H1 (cell line): ENCODE measurements at regions not wholly inside any gene's neighbourhood (a gene's known extent, or its start where the extent isn't known, plus 50 kb on each side); places are given as distances from the start of the nearest gene placed in this dataset.

Experiments used
- CTCF ChIA-PET: fragments of 300-600 bp; sonication (Branson Sonifier 250); formaldehyde crosslinking; loops from one replicate; lab custom pipeline; 2021; ENCODE audit not compliant: partially characterized antibody; lab: Charles Lee
- POLR2A ChIA-PET: fragments of 300-600 bp; sonication (Branson Sonifier 250); formaldehyde crosslinking; loops from one replicate; lab custom pipeline; 2021; ENCODE audit warnings: inconsistent platforms; ENCODE audit not compliant: partially characterized antibody; lab: Charles Lee
- DNase-seq, 2 experiments: peaks; one replicate each; pipeline versions ENCODE4 v3.0.0 to v3.0.0-alpha.2; 2010 to 2022; ENCODE audit warnings: low spot score in 2 of 2, low read depth in 1 of 2, mixed read lengths in 1 of 2
- FAIRE-seq: peaks from 2 replicates; lab custom pipeline; 2011; peaks lifted over from hg19 to GRCh38; lab: Jason Lieb, UNC
- H2AFZ ChIP-seq: 2 replicates; pipeline ENCODE4 v1.8.1; 2012; ENCODE audit warnings: low read length, inconsistent platforms
- H2AK5ac ChIP-seq: 2 replicates; pipeline ENCODE4 v1.6.1; 2013; ENCODE audit warnings: low read depth, low read length
- H2BK120ac ChIP-seq: replicated peaks from 2 replicates; pipeline ENCODE3; 2013; ENCODE audit warnings: low read depth, low read length, inconsistent platforms
- H2BK12ac ChIP-seq: 2 replicates; pipeline ENCODE4 v1.6.1; 2013; ENCODE audit warnings: low read depth, low read length
- H2BK15ac ChIP-seq: 2 replicates; pipeline ENCODE4 v1.6.1; 2013; ENCODE audit warnings: low read length
- H2BK20ac ChIP-seq: 2 replicates; pipeline ENCODE4 v1.6.1; 2013; ENCODE audit warnings: low read length
- H2BK5ac ChIP-seq: 2 replicates; pipeline ENCODE4 v1.6.1; 2013; ENCODE audit warnings: low read depth, low read length
- H3K14ac ChIP-seq: 2 replicates; pipeline ENCODE4 v1.6.1; 2013; ENCODE audit warnings: inconsistent platforms; ENCODE audit not compliant: insufficient read length
- H3K18ac ChIP-seq: 2 replicates; pipeline ENCODE4 v1.6.1; 2013; ENCODE audit warnings: low read length; ENCODE audit errors: extremely low read depth
- H3K23ac ChIP-seq: 2 replicates; pipeline ENCODE4 v1.6.1; 2013; ENCODE audit warnings: inconsistent platforms; ENCODE audit not compliant: insufficient read length
- H3K23me2 ChIP-seq: 2 replicates; pipeline ENCODE4 v1.6.1; 2013; ENCODE audit warnings: low read depth, low read length
- H3K27ac ChIP-seq: 2 replicates; pipeline ENCODE4 v1.6.1; 2011; ENCODE audit warnings: low read depth, low read length, inconsistent platforms
- H3K27me3 ChIP-seq, 4 experiments: replicated peaks in 1 of 4; 1 replicate in 1 of 4; 2 replicates in 3 of 4; pipeline versions ENCODE4 v1.6.1 to v1.8.1; 2011 to 2013; ENCODE audit warnings: low read length in 3 of 4, mild to moderate bottlenecking in 3 of 4, inconsistent platforms in 2 of 4, mixed read lengths in 2 of 4, moderate library complexity in 1 of 4; ENCODE audit not compliant: control insufficient read depth in 3 of 4, insufficient read depth in 3 of 4; ENCODE audit errors: extremely low read depth in 1 of 4
- H3K36me3 ChIP-seq, 4 experiments: 2 replicates each; pipeline versions ENCODE4 v1.6.1 to v1.8.1; 2011 to 2013; ENCODE audit warnings: mild to moderate bottlenecking in 4 of 4, low read length in 3 of 4, moderate library complexity in 2 of 4, control low read depth in 1 of 4, inconsistent platforms in 1 of 4; ENCODE audit not compliant: insufficient read depth in 4 of 4, control insufficient read depth in 2 of 4
- H3K4ac ChIP-seq: replicated peaks from 2 replicates; pipeline ENCODE3; 2013; ENCODE audit warnings: low read length, low read depth, mixed read lengths, inconsistent platforms; ENCODE audit not compliant: insufficient read length
- H3K4me1 ChIP-seq, 4 experiments: replicated peaks in 1 of 4; 1 replicate in 1 of 4; 2 replicates in 3 of 4; pipeline versions ENCODE4 v1.6.1 to v1.8.1; 2011 to 2013; ENCODE audit warnings: low read length in 3 of 4, inconsistent platforms in 2 of 4, mixed read lengths in 1 of 4; ENCODE audit not compliant: insufficient read depth in 4 of 4, control insufficient read depth in 3 of 4
- H3K4me2 ChIP-seq, 2 experiments: 2 replicates each; pipeline versions ENCODE4 v1.6.1 to v1.8.1; 2011 to 2013; ENCODE audit warnings: low read depth in 2 of 2, low read length in 2 of 2, control low read depth in 1 of 2, inconsistent platforms in 1 of 2, mild to moderate bottlenecking in 1 of 2; ENCODE audit not compliant: insufficient read depth in 1 of 2
- H3K4me3 ChIP-seq, 4 experiments: fragments of 200-600, 300-600 bp in 1 of 4; sonication (generic), shearing (Covaris generic), sonication (Bioruptor Twin) in 1 of 4; 2 replicates each; pipeline versions ENCODE4 v1.5.1 to v1.8.1; 2011 to 2016; ENCODE audit warnings: low read length in 4 of 4, low read depth in 3 of 4, control low read depth in 2 of 4, inconsistent platforms in 2 of 4, mild to moderate bottlenecking in 2 of 4, mixed read lengths in 1 of 4, moderate library complexity in 1 of 4; ENCODE audit not compliant: insufficient read depth in 2 of 4; ENCODE audit errors: extremely low read depth in 1 of 4
- H3K56ac ChIP-seq: replicated peaks from 2 replicates; pipeline ENCODE3; 2013; ENCODE audit warnings: low read depth, mild to moderate bottlenecking, mixed read lengths, low read length, inconsistent platforms; ENCODE audit not compliant: insufficient read length
- H3K79me1 ChIP-seq: 2 replicates; pipeline ENCODE4 v1.6.1; 2013; ENCODE audit warnings: low read depth, low read length, control low read depth
- H3K79me2 ChIP-seq, 2 experiments: 2 replicates each; pipeline versions ENCODE4 v1.6.1 to v1.8.1; 2012 to 2013; ENCODE audit warnings: low read length in 2 of 2, mild to moderate bottlenecking in 2 of 2, inconsistent platforms in 1 of 2; ENCODE audit not compliant: insufficient read depth in 2 of 2, control insufficient read depth in 1 of 2
- H3K9ac ChIP-seq, 4 experiments: replicated peaks in 1 of 4; 1 replicate in 1 of 4; 2 replicates in 3 of 4; pipeline versions ENCODE4 v1.6.1 to v1.8.1; 2011 to 2013; ENCODE audit warnings: low read depth in 3 of 4, low read length in 3 of 4, control low read depth in 2 of 4, mild to moderate bottlenecking in 2 of 4, moderate library complexity in 2 of 4, inconsistent platforms in 1 of 4; ENCODE audit errors: extremely low read depth in 1 of 4
- H3K9me3 ChIP-seq, 2 experiments: 2 replicates each; pipeline versions ENCODE4 v1.6.1 to v1.8.1; 2012 to 2013; ENCODE audit warnings: mild to moderate bottlenecking in 2 of 2, moderate library complexity in 2 of 2, control low read depth in 1 of 2, inconsistent platforms in 1 of 2, low read depth in 1 of 2, low read length in 1 of 2, mixed read lengths in 1 of 2; ENCODE audit not compliant: insufficient read depth in 2 of 2
- H4K20me1 ChIP-seq, 2 experiments: replicated peaks in 1 of 2; 2 replicates each; pipeline versions ENCODE3 to v1.8.1; 2011 to 2013; ENCODE audit warnings: inconsistent platforms in 2 of 2, low read length in 2 of 2, mild to moderate bottlenecking in 1 of 2; ENCODE audit not compliant: insufficient read depth in 2 of 2, control insufficient read depth in 1 of 2
- H4K5ac ChIP-seq: 2 replicates; pipeline ENCODE4 v1.6.1; 2013; ENCODE audit warnings: low read length, low read depth, mixed read lengths, inconsistent platforms; ENCODE audit not compliant: insufficient read length
- H4K8ac ChIP-seq: 2 replicates; pipeline ENCODE4 v1.8.0; 2013; ENCODE audit warnings: mild to moderate bottlenecking, moderate library complexity, low read length, inconsistent platforms; ENCODE audit not compliant: insufficient read depth; ENCODE audit errors: extremely low read depth
- H4K91ac ChIP-seq: replicated peaks from 2 replicates; pipeline ENCODE3; 2013; ENCODE audit warnings: low read length, mixed read lengths, inconsistent platforms; ENCODE audit not compliant: insufficient read length
- ATF2 ChIP-seq: IDR thresholded peaks from 2 replicates; pipeline ENCODE4 v1.6.1; 2012; ENCODE audit warnings: low read length, inconsistent platforms
- BCL11A ChIP-seq, 2 experiments: IDR thresholded peaks; one replicate each; pipeline ENCODE4 v1.6.1; 2011; ENCODE audit warnings: low read depth in 2 of 2, low read length in 2 of 2, mild to moderate bottlenecking in 2 of 2
- BRCA1 ChIP-seq: IDR thresholded peaks from 2 replicates; pipeline ENCODE4 v1.6.1; 2012; ENCODE audit warnings: low read depth, low read length, improper control_type of control experiment
- CREB1 ChIP-seq: IDR thresholded peaks from 2 replicates; pipeline ENCODE4 v1.6.1; 2012; ENCODE audit warnings: inconsistent platforms
- EP300 ChIP-seq, 2 experiments: IDR thresholded peaks; 1 replicate in 1 of 2; 2 replicates in 1 of 2; pipeline ENCODE4 v1.6.1; 2011 to 2012; ENCODE audit warnings: low read depth in 2 of 2, low read length in 2 of 2, mild to moderate bottlenecking in 2 of 2, borderline replicate concordance in 1 of 2, inconsistent platforms in 1 of 2, moderate library complexity in 1 of 2
- KDM5A ChIP-seq: fragments of 200-600 bp; IDR thresholded peaks from 2 replicates; pipeline ENCODE4 v1.7.1; 2012; ENCODE audit warnings: mild to moderate bottlenecking, low read length, inconsistent platforms, mixed read lengths
- POLR2A ChIP-seq, 2 experiments: IDR thresholded peaks; 1 replicate in 1 of 2; 2 replicates in 1 of 2; pipeline ENCODE4 v1.6.1; 2011; ENCODE audit warnings: low read depth in 2 of 2, low read length in 2 of 2, mild to moderate bottlenecking in 2 of 2; ENCODE audit errors: control extremely low read depth in 1 of 2
- RNF2 ChIP-seq: fragments of 200-900, 300-1000 bp; sonication (generic); IDR thresholded peaks from 2 replicates; pipeline ENCODE4 v1.7.1; 2016; ENCODE audit warnings: borderline replicate concordance, low read depth, mild to moderate bottlenecking, antibody characterized with exemption, low read length; ENCODE audit not compliant: poor library complexity, severe bottlenecking; ENCODE audit errors: missing control alignments
- SAP30 ChIP-seq: fragments of 300-600 bp; sonication (generic); IDR thresholded peaks from 2 replicates; pipeline ENCODE4 v1.7.1; 2012; ENCODE audit warnings: low read length, moderate library complexity, mild to moderate bottlenecking, inconsistent platforms; ENCODE audit not compliant: insufficient read depth, insufficient replicate concordance
- SP1 ChIP-seq: IDR thresholded peaks from 2 replicates; pipeline ENCODE4 v1.6.1; 2011; ENCODE audit warnings: low read depth, low read length
- SP4 ChIP-seq: IDR thresholded peaks from 2 replicates; pipeline ENCODE4 v1.6.1; 2012; ENCODE audit warnings: low read length, inconsistent platforms
- SRF ChIP-seq: IDR thresholded peaks from 2 replicates; pipeline ENCODE4 v1.6.1; 2011; ENCODE audit warnings: mild to moderate bottlenecking, low read depth, low read length, moderate library complexity
- SUZ12 ChIP-seq: fragments of 200-600 bp; sonication (generic); IDR thresholded peaks from 2 replicates; pipeline ENCODE4 v1.6.1; 2012; ENCODE audit warnings: mild to moderate bottlenecking, inconsistent platforms, low read length, moderate library complexity, mixed read lengths
- TCF12 ChIP-seq: IDR thresholded peaks from 2 replicates; pipeline ENCODE4 v1.6.1; 2011; ENCODE audit warnings: low read depth, mild to moderate bottlenecking, low read length
- WGBS, 2 experiments: shearing (Covaris generic) in 1 of 2; methylation state at CpG; one replicate each; pipeline versions ENCODE4 v1.1.6 to v1.1.7; 2013 to 2015; ENCODE audit warnings: low lambda C conversion rate in 2 of 2, mixed read lengths in 2 of 2, inconsistent platforms in 1 of 2, low coverage in 1 of 2, missing lambda C conversion rate in 1 of 2; ENCODE audit not compliant: insufficient replicate concordance in 2 of 2, insufficient coverage in 1 of 2, insufficient read length in 1 of 2; ENCODE audit errors: extremely low coverage in 1 of 2, missing lambda C conversion rate in 1 of 2; 5-methylcytosine and 5-hydroxymethylcytosine counted together

GRCh38 chr16:86175816-86176215 is 276.9 kb downstream of the IRF8 start:
- no peaks in the 10 kb centered on the region for H3K9me3 ChIP-seq
- H4K5ac ChIP-seq = no peak overlapping the region
- no peak overlapping the region for H3K23ac ChIP-seq
- H3K36me3 ChIP-seq = no peaks in the 10 kb centered on the region
- H3K4me2 ChIP-seq = no peak overlapping the region
- H3K14ac ChIP-seq = no peak overlapping the region
- peaks cover 0 to 4% of the 10 kb centered on the region in 2 experiments for H4K20me1 ChIP-seq
- DNase-seq (no peak), FAIRE-seq (no peak)
- no peaks in the 10 kb centered on the region; a peak in 1 of 7 replicates for H3K27me3 ChIP-seq
- no peaks in the 10 kb centered on the region; a peak in 1 of 7 replicates for H3K4me1 ChIP-seq
- no peak overlapping the region for H3K56ac ChIP-seq
- H2BK20ac ChIP-seq = no peak overlapping the region
- 90% methylated on average over 3 of the region's 3 CpGs; no CpG with 5 or more reads in 1 of the 2 experiments for WGBS, 2 experiments
- peaks cover 4% of the 10 kb centered on the region; the same call in 1 of the 2 replicates for H3K23me2 ChIP-seq
- H3K79me2 ChIP-seq = no peaks in the 10 kb centered on the region
- H3K27ac ChIP-seq = no peak overlapping the region
- no peak overlapping the region for H2BK5ac ChIP-seq
- no peak overlapping the region for H4K91ac ChIP-seq
- no peak overlapping the region for H2BK15ac ChIP-seq
- H3K9ac ChIP-seq = no peak overlapping the region
- ChIA-PET CTCF (no interaction called here), POLR2A (no interaction called here)
- H3K79me1 ChIP-seq = no peaks in the 10 kb centered on the region
- no peak overlapping the region for H3K18ac ChIP-seq
- no peak overlapping the region for H3K4me3 ChIP-seq
- H2AK5ac ChIP-seq = no peak overlapping the region
- H2BK12ac ChIP-seq = no peak overlapping the region
- no peak overlapping the region for H3K4ac ChIP-seq
- H2AFZ ChIP-seq = no peak overlapping the region
- no peak overlapping the region for H4K8ac ChIP-seq
- H2BK120ac ChIP-seq = no peak overlapping the region
- TF ChIP-seq SRF (no peak), BCL11A (IDR thresholded peaks at IDR 0.05; ENCODE audit: low read depth in 2 of 2, low read length in 2 of 2) (no peak), ATF2 (no peak), RNF2 (no peak), SP1 (no peak), SUZ12 (no peak), EP300 (IDR thresholded peaks at IDR 0.05; ENCODE audit: borderline replicate concordance in 1 of 2, low read depth in 2 of 2, low read length in 2 of 2) (no peak), KDM5A (no peak), TCF12 (no peak), SAP30 (no peak), POLR2A (IDR thresholded peaks at IDR 0.05; ENCODE audit: control extremely low read depth in 1 of 2, low read depth in 2 of 2, low read length in 2 of 2) (no peak), SP4 (no peak), CREB1 (no peak), BRCA1 (no peak)
